ENCODE measurements at regions not wholly inside any gene's neighbourhood (a gene's known extent, or its start where the extent isn't known, plus 50 kb on each side); places are given as distances from the start of the nearest gene placed in this dataset.
"Not testable (repeated sequence)": the region's sequence is repeated elsewhere in the genome, so short reads cannot be mapped to it uniquely, and the experiment has no call there.

DNA sequence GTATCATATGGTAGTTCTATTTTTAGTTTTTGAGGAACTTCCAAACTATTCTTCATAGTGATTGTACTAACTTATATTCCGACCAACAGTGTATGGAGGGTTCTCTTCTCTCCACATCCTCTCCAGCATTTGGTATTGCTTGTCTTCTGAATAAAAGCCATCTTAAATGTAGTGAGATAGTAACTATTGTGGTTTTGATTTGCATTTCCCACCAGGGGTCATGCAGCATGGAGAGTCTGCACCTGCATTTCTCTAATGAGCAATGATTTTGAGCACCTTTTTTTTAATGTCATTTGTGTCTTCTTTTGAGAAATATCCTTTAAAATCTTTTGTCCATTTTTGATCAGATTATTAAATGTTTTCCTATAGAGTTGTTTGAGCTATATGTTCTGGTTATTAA, 718.5 kb downstream of the ZBBX start:
- no peak for DNase-seq (ENCODE audit: low read depth)
- no peak overlapping the region for H3K4me3 ChIP-seq (ENCODE audit: low read depth, low read length)
- TF ChIP-seq, protein P1, sequence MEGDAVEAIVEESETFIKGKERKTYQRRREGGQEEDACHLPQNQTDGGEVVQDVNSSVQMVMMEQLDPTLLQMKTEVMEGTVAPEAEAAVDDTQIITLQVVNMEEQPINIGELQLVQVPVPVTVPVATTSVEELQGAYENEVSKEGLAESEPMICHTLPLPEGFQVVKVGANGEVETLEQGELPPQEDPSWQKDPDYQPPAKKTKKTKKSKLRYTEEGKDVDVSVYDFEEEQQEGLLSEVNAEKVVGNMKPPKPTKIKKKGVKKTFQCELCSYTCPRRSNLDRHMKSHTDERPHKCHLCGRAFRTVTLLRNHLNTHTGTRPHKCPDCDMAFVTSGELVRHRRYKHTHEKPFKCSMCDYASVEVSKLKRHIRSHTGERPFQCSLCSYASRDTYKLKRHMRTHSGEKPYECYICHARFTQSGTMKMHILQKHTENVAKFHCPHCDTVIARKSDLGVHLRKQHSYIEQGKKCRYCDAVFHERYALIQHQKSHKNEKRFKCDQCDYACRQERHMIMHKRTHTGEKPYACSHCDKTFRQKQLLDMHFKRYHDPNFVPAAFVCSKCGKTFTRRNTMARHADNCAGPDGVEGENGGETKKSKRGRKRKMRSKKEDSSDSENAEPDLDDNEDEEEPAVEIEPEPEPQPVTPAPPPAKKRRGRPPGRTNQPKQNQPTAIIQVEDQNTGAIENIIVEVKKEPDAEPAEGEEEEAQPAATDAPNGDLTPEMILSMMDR (IDR thresholded peaks at IDR 0.05; ENCODE audit: control insufficient read depth, extremely low read depth, insufficient read depth), result no peak

DNA sequence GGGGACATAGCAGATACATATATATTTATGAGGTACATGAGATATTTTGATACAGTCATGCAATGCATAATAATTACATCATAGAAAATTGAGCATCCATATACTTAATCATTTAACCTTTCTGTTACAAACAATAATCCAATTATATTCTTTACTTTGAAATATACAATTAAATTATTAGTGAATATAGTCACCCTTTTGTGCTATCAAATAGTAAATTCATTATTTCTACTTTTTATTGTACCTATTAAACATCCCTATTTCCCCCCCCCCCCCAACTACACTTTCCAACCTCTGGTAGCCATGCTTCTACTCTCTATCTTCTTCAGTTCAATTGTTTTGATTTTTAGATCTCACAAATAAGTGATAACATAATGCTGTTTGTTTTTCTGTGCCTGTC, 719.1 kb downstream of the ZBBX start:
- DNase-seq (ENCODE audit: low read depth), result no peak
- TF ChIP-seq, protein P1 (IDR thresholded peaks at IDR 0.05; ENCODE audit: control insufficient read depth, extremely low read depth, insufficient read depth), result no peak
- H3K4me3 ChIP-seq (ENCODE audit: low read depth, low read length), result no peak overlapping the region

DNA sequence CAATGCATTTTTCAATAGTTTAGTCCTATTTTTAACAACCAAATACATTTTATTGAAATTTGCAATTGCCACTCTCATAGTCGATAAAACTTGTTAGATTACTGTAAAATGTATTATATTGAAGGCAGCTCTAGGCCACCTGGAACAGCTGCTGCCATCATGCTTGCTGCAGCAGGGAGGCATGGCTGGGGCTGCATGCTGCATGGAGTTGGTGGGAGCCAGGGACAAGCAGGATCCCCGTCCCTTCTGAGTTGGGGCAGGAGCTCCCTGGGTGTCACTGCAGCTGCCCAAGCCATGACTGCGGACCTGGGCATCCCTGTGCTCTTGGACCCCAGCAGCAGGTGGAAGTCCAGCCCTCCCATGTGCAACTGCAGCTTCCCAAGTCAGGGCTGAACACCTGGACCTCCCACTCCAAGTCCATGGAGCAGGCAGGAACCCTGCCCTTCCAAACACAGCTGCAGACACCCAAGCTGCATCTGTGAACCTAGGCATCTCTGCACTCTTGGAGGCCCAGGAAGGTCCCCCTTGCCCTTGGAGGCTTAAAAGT, 742.0 kb downstream of the ZBBX start:
- H3K4me3 ChIP-seq (ENCODE audit: low read depth, low read length), result no peak overlapping the region
- DNase-seq (ENCODE audit: low read depth), result no peak
- TF ChIP-seq, protein P1 (IDR thresholded peaks at IDR 0.05; ENCODE audit: control insufficient read depth, extremely low read depth, insufficient read depth), result no peak

DNA sequence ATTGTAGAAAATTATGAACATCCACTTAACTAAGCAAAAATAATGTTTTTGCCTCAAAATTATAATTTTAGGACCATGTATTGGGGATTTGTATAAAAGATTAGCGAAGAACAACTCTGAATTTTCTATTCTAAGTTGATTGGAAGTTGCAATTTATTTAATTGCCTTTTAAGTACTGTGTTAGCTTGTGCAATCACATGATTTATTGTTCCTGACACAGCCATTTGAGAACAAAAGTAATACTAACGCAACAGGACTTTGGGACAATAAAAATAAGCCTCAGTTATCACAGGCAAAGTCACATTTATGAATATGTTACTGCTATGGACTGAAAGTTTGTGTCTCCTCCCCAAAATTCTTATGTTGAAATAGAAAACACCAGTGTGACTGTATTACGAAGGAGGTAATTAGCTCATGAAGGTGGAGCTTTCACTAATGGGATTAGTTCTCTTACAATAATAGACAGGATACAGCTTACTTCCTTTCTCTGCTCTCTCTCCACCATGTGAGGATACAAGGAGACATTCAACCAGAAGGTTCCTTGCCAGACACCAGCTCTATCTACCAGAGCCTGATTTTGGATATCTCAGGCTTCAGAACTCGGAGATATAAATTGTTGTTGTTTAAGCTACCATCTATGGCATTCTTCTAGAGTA, 745.9 kb downstream of the ZBBX start:
- DNase-seq (ENCODE audit: low read depth), result no peak
- TF ChIP-seq, protein P1 (IDR thresholded peaks at IDR 0.05; ENCODE audit: control insufficient read depth, extremely low read depth, insufficient read depth), result no peak
- no peak overlapping the region for H3K4me3 ChIP-seq (ENCODE audit: low read depth, low read length)

DNA sequence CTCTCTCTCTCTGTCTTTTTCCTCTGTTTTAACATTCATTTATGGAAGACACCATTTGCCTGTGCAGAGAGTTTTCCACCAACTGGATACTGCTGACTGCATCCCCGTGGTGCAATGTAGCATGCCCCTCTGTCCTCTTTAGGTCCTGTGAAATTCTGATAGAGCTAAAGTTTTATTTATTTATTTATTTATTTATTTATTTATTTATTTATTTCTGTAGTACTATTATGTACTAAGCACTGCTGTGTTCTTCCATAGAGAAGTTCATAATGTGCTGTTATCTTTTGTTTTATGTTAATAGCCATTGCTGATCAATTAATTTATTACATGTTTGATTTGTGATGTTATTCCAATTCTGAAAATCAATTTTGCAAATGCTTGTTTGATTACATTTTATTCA, 749.9 kb downstream of the ZBBX start:
- no peak for DNase-seq (ENCODE audit: low read depth)
- H3K4me3 ChIP-seq (ENCODE audit: low read depth, low read length), result no peak overlapping the region
- TF ChIP-seq, protein P1 (IDR thresholded peaks at IDR 0.05; ENCODE audit: control insufficient read depth, extremely low read depth, insufficient read depth), result no peak

DNA sequence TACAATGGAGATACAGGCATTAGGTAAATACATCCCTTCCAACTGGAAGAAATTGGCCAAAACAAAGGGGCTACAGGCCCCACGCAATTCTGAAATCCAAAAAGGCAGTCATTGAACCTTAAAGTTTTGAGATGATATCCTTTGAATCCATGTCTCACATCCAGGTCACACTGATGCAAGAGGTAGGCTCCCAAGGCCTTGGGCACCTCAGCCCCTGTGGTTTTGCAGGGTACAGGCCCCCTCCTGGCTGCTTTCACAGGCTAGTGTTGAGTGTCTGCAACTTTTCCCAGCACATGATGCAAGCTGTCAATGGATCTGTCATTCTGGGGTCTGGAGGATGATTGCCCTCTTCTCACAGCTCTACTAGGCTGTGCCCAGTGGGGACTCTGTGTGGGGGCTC, 766.7 kb downstream of the ZBBX start:
- no peak overlapping the region for H3K4me3 ChIP-seq (ENCODE audit: low read depth, low read length)
- DNase-seq (ENCODE audit: low read depth), result no peak
- TF ChIP-seq, protein P1 (IDR thresholded peaks at IDR 0.05; ENCODE audit: control insufficient read depth, extremely low read depth, insufficient read depth), result no peak

DNA sequence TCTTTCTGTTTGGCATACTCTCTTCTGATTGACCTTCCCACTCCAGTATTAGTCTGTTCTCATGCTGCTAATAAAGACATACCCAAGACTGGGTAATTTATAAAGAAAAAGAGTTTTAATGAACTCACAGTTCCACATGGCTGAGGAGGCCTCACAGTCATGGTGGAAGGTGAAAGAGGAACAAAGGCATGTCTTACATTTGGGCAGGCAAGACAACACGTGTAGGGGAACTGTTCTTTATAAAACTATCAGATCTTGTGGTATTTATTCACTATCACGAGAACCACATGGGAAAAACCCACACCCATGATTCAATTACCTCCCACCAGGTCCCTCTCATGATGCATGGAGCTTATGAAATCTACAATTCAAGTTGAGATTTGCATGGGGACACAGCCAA, 767.3 kb downstream of the ZBBX start:
- DNase-seq (ENCODE audit: low read depth); H3K4me3 ChIP-seq (ENCODE audit: low read depth, low read length): not testable (repeated sequence)
